Bronchial epithelial cell (primary cell): ENCODE measurements at regions not wholly inside any gene's neighbourhood (a gene's known extent, or its start where the extent isn't known, plus 50 kb on each side); places are given as distances from the start of the nearest gene placed in this dataset.
A peak's percentile ranks its signal among the peaks of the same experiment; 100 is the strongest.
"Not testable (repeated sequence)": the region's sequence is repeated elsewhere in the genome, so short reads cannot be mapped to it uniquely, and the experiment has no call there.

Experiments
- DNase-seq: peaks from one replicate; pipeline ENCODE4 v3.0.0-alpha.2; 2010; ENCODE audit warnings: low read depth
- FAIRE-seq: peaks from 2 replicates; lab custom pipeline; 2011; peaks lifted over from hg19 to GRCh38; lab: Jason Lieb, UNC
- H3K27me3 ChIP-seq: 2 replicates; pipeline ENCODE4 v1.5.1; 2011; ENCODE audit warnings: low read length; ENCODE audit not compliant: control insufficient read depth, insufficient read depth
- H3K36me3 ChIP-seq: 2 replicates; pipeline ENCODE4 v1.5.1; 2011; ENCODE audit warnings: low read length; ENCODE audit not compliant: control insufficient read depth, insufficient read depth
- H3K4me3 ChIP-seq: 2 replicates; pipeline ENCODE4 v1.5.1; 2011; ENCODE audit warnings: mild to moderate bottlenecking, low read depth, low read length, control low read depth
- TF ChIP-seq, protein P1 (sequence below): IDR thresholded peaks from 2 replicates; pipeline ENCODE4 v1.5.1; 2011; ENCODE audit warnings: mild to moderate bottlenecking, moderate library complexity, low read length, control low read depth, inconsistent platforms; ENCODE audit not compliant: insufficient read depth, severe bottlenecking

- TF ChIP-seq, protein P1, sequence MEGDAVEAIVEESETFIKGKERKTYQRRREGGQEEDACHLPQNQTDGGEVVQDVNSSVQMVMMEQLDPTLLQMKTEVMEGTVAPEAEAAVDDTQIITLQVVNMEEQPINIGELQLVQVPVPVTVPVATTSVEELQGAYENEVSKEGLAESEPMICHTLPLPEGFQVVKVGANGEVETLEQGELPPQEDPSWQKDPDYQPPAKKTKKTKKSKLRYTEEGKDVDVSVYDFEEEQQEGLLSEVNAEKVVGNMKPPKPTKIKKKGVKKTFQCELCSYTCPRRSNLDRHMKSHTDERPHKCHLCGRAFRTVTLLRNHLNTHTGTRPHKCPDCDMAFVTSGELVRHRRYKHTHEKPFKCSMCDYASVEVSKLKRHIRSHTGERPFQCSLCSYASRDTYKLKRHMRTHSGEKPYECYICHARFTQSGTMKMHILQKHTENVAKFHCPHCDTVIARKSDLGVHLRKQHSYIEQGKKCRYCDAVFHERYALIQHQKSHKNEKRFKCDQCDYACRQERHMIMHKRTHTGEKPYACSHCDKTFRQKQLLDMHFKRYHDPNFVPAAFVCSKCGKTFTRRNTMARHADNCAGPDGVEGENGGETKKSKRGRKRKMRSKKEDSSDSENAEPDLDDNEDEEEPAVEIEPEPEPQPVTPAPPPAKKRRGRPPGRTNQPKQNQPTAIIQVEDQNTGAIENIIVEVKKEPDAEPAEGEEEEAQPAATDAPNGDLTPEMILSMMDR = no peak
- DNase-seq (no peak), FAIRE-seq (no peak)
- no peaks in the 10 kb centered on the region for H3K27me3 ChIP-seq
- no peak overlapping the region for H3K4me3 ChIP-seq
- no peaks in the 10 kb centered on the region for H3K36me3 ChIP-seq
Measured at GRCh38 chr2:129831018-129831417, 148.4 kb upstream of the RAB6C start.

DNA sequence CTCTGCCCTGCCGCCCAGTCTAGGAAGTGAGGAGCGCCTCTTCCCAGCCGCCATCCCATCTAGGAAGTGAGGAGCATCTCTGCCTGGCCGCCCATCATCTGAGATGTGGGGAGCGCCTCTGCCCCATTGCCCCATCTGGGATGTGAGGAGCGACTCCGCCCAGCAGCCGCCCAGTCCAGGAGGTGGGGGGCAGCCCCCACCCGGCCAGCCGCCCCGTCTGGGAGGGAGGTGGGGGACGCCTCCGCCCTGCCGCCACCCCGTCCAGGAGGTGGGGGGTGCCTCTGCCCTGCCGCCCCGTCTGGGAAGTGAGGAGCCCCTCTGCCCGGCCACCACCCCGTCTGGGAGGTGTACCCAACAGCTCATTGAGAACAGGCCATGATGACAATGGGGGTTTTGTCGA lies 146.0 kb upstream of the RAB6C start:
- FAIRE-seq, DNase-seq, H3K4me3 ChIP-seq: not testable (repeated sequence)

DNA sequence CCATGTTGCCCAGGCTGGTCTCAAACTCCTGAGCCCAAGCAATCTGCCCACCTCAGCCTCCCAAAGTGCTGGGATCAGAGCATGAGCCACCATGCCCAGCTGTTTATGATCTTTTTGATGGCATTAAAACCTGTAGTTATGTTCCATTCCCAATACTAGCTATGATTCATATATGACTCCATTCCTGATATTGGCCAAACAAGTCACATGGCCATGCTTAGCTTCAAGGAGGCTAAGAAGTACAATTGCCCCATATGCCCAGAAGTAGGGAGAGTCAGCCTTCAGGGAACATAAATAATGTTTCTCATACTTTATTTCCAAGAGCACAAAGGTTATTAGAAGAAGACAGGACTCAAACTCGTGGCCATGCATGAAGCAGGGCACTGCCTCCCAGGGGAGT lies 132.4 kb upstream of the RAB6C start:
- Histone ChIP-seq H3K4me3 (no peak overlapping the region), H3K36me3 (no peaks in the 10 kb centered on the region), H3K27me3 (no peaks in the 10 kb centered on the region)
- TF ChIP-seq, protein P1 = no peak
- DNase-seq (peak; percentile 53), FAIRE-seq (no peak)

More for the DNA sequence above, 146.0 kb upstream of the RAB6C start:
- H3K27me3 ChIP-seq, H3K36me3 ChIP-seq: not testable (repeated sequence)

DNA sequence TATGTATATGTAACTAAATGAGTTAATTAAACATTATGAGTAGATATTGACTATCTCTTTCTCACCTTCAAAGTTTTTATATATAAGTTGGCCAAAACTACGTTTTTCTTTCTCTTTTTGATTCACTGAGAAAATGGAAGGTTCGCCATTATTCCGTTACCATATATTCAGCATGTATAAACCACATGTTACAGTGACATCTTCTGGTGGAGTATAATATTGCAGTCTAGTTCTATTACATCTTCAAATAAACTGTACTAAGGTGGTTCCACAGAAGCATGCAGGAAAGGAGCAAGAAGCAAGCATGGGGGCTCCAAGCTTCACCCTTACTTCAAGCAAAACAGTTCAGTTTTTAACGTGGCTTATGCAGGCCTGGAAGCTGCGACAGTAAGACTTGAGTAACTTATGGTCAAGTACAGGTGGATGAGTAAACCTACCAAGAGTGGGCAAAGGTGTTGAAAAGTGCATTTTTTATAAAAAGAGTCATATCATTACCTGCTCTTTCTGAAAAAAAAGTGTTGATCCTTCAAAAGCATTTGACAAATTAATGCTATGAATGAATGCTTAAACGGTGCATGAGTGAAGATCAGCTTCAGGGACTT lies 129.8 kb upstream of the RAB6C start:
- TF ChIP-seq, protein P1 = peak; percentile 49
- Histone ChIP-seq H3K27me3 (no peaks in the 10 kb centered on the region), H3K4me3 (no peak overlapping the region), H3K36me3 (no peaks in the 10 kb centered on the region)
- DNase-seq (peak; percentile 74), FAIRE-seq (no peak)

- FAIRE-seq (peak; percentile 13), DNase-seq (peak; percentile 31)
- TF ChIP-seq, protein P1 = no peak
Measured at GRCh38 chr2:129857200-129857599, 122.3 kb upstream of the RAB6C start.

DNA sequence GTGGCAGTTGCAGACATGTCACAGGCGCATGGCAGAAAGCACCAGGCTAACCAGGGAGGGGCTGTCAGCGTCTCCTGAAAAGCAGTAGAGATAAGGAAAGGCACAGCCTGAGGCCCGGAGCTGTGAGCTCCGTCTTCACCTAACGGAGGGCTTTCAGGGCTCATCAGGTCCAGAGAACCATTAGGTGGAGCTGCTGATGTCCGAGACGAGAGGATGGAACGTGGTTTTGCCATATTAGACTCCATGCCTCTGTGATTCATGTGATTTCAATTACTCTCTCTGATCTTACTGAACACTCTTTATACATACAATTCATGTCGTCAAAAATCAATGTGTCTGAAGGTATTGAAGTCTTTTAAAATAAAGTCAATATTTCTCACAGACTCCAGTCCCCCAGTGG lies 120.3 kb upstream of the RAB6C start:
- TF ChIP-seq, protein P1 = no peak
- FAIRE-seq (no peak), DNase-seq (no peak)
- H3K36me3 ChIP-seq = no peaks in the 10 kb centered on the region
- H3K27me3 ChIP-seq = no peaks in the 10 kb centered on the region
- no peak overlapping the region for H3K4me3 ChIP-seq

More at GRCh38 chr2:129857200-129857599, 122.3 kb upstream of the RAB6C start:
- H3K27me3 ChIP-seq = no peaks in the 10 kb centered on the region
- H3K4me3 ChIP-seq = no peak overlapping the region
- H3K36me3 ChIP-seq = no peaks in the 10 kb centered on the region
